NT2/D1 (cell line): ENCODE measurements at regions not wholly inside any gene's neighbourhood (a gene's known extent, or its start where the extent isn't known, plus 50 kb on each side); places are given as distances from the start of the nearest gene placed in this dataset.
"Not testable (repeated sequence)": the region's sequence is repeated elsewhere in the genome, so short reads cannot be mapped to it uniquely, and the experiment has no call there.

Experiments used
- SUZ12 ChIP-seq: IDR thresholded peaks from 2 replicates; pipeline ENCODE4 v1.6.1; 2011; ENCODE audit not compliant: insufficient read length, insufficient read depth; ENCODE audit errors: extremely low read depth
- YY1 ChIP-seq: IDR thresholded peaks from 2 replicates; pipeline ENCODE4 v1.6.1; 2011; ENCODE audit not compliant: insufficient read length, insufficient read depth
- ZNF274 ChIP-seq: IDR thresholded peaks from 2 replicates; pipeline ENCODE4 v1.6.1; 2011; ENCODE audit warnings: mild to moderate bottlenecking, low read depth, low read length

DNA sequence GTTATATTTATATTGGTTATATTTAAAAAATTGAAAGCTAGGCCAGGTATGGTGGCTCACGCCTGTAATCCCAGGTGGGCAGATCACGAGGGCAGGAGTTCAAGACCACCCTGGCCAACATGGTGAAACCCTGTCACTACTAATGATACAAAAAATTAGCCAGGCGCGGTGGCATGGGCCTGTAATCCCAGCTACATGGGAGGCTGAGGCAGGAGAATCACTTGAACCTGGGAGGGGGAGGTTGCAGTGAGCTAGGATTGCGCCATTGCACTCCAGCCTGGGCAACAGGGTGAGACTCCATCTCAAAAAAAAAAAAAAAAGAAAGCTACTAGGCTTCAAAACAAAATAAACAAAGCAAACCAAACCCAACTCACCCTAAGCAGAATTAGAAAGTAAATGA, 109.0 kb upstream of the SERPINE2 start:
- not testable (repeated sequence) for TF ChIP-seq ZNF274, YY1, SUZ12
